ENCODE measurements at regions not wholly inside any gene's neighbourhood (a gene's known extent, or its start where the extent isn't known, plus 50 kb on each side); places are given as distances from the start of the nearest gene placed in this dataset.
A peak's percentile ranks its signal among the peaks of the same experiment; 100 is the strongest.

DNA sequence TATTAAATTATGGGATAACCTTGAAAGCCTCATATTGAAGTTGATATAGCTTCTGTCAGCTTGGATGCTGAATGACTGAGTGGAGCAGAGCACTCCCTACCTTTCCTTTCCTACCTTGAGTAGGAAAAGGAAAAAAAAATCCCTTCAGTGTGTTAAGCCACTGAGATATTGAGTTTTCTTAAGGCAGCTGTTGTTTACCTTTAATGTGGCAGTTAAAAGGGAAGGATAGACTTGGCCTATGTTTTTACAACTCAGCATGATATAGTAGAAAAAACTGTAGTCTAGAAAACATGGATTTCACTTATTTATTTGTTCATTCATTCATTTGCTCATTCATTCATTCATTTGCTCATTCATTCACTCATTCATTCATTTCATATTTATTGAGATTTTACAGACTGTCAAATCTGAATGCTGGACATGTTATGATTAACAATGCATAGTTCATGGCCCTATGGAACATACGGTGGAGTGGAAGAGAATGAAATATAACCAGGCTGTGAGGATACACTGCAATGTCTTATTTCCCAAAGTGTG lies 131.5 kb upstream of the MAN1A1 start:
- no peaks in the 10 kb centered on the region for H3K36me3 ChIP-seq (replicated peaks)
- in situ Hi-C loops (cut with HindIII; ENCODE audit: low pct_ligation_motif_present, low sequenced_read_pairs), result no loop called here

DNA sequence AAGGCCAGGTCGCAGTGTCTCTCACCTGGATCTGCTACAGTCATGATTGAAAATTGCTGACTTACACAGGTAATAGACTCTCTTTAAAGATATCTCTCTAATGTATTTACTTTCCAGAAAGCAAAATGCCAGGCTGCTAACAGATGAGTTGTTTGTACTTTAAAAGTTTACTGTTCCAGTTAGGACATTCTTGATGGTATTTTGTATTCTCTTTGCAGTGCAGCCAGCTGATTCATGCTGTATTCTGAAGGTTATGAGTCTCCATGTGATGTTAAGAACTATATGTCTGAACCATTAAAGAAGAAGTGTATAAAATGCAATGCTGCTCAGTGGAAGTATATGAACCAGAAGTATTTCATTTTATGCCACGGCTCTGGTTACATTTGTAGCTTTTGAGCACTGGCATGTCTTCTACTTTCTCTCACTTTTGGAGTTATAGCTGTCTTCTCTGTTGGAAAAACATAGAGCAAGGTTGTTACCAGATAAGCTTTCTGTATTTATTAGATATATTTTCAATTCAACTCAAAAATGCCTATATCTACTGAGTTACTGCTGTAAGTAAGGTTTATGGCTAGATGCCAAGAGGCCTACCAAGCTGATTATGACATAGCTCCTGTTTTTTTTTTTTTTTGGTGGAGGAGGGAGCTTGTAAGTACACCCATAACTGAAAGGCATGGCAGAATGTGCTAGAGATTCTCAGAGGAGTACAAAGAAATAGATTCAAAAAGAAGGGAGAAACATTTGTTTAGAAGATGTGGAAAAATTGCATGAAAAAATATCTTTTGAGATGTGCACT lies 130.5 kb upstream of the MAN1A1 start:
- Histone ChIP-seq H3K27ac (no peak overlapping the region), H3K36me3 (replicated peaks) (no peaks in the 10 kb centered on the region), H3K4me3 (ENCODE audit: low read depth, low read length) (no peak overlapping the region), H3K27me3 (replicated peaks) (no peaks in the 10 kb centered on the region)
- in situ Hi-C loops (cut with HindIII; ENCODE audit: low pct_ligation_motif_present, low sequenced_read_pairs), result no loop called here
- DNase-seq, result peak; percentile 9
- TF ChIP-seq, protein P1, sequence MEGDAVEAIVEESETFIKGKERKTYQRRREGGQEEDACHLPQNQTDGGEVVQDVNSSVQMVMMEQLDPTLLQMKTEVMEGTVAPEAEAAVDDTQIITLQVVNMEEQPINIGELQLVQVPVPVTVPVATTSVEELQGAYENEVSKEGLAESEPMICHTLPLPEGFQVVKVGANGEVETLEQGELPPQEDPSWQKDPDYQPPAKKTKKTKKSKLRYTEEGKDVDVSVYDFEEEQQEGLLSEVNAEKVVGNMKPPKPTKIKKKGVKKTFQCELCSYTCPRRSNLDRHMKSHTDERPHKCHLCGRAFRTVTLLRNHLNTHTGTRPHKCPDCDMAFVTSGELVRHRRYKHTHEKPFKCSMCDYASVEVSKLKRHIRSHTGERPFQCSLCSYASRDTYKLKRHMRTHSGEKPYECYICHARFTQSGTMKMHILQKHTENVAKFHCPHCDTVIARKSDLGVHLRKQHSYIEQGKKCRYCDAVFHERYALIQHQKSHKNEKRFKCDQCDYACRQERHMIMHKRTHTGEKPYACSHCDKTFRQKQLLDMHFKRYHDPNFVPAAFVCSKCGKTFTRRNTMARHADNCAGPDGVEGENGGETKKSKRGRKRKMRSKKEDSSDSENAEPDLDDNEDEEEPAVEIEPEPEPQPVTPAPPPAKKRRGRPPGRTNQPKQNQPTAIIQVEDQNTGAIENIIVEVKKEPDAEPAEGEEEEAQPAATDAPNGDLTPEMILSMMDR (IDR thresholded peaks at IDR 0.05; ENCODE audit: low read depth, low read length, missing control alignments), result no peak

More for the DNA sequence above, 131.5 kb upstream of the MAN1A1 start:
- H3K27me3 ChIP-seq (replicated peaks), result no peaks in the 10 kb centered on the region
- H3K27ac ChIP-seq, result no peak overlapping the region
- TF ChIP-seq, protein P1 (IDR thresholded peaks at IDR 0.05; ENCODE audit: low read depth, low read length, missing control alignments), result no peak
- no peak overlapping the region for H3K4me3 ChIP-seq (ENCODE audit: low read depth, low read length)
- DNase-seq, result no peak

DNA sequence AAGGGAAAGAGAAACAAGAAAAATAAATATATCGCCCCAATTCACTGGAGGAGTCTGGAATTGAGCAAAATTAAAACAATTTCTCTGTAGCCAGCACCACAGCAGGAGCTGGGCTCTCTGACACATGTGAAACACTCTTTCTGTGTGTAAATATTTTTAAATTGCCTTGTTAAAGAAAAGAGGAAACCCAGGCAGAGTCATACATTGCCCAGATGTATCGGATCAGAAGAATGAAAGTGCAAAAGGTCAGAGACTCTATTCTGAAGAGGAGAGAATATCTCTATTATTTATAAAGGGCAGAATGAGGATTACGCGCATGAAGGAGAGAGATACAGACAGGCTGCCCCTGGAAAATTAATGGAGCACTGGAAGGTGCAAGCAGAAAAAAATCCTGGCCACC lies 127.0 kb upstream of the MAN1A1 start:
- H3K4me3 ChIP-seq (ENCODE audit: low read depth, low read length), result no peak overlapping the region
- no peak overlapping the region for H3K27ac ChIP-seq
- in situ Hi-C loops (cut with HindIII; ENCODE audit: low pct_ligation_motif_present, low sequenced_read_pairs), result no loop called here
- DNase-seq, result no peak
- H3K36me3 ChIP-seq (replicated peaks), result no peaks in the 10 kb centered on the region
- H3K27me3 ChIP-seq (replicated peaks), result no peaks in the 10 kb centered on the region
- TF ChIP-seq, protein P1 (IDR thresholded peaks at IDR 0.05; ENCODE audit: low read depth, low read length, missing control alignments), result no peak

DNA sequence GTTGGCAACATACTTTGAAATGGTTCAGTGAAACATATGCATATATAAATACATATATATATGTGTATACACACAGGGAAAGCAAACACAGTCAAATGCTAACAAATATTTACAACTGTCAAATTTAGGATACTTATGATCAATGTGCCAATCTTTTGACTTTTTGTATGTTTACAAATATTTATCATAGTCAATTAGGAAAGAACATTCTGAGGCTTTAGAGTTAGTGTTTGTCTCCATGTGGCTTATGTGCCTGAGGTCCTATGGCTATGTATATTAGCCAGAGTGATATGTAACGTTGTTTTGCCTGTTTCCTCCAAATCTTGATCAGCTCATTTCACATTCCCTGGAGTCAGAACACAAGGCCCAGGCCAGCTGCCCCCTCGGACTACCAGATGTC lies 126.5 kb upstream of the MAN1A1 start:
- TF ChIP-seq, protein P1 (IDR thresholded peaks at IDR 0.05; ENCODE audit: low read depth, low read length, missing control alignments), result no peak
- in situ Hi-C loops (cut with HindIII; ENCODE audit: low pct_ligation_motif_present, low sequenced_read_pairs), result no loop called here
- H3K4me3 ChIP-seq (ENCODE audit: low read depth, low read length), result no peak overlapping the region
- H3K36me3 ChIP-seq (replicated peaks), result no peaks in the 10 kb centered on the region
- DNase-seq, result no peak
- no peaks in the 10 kb centered on the region for H3K27me3 ChIP-seq (replicated peaks)
- H3K27ac ChIP-seq, result no peak overlapping the region

DNA sequence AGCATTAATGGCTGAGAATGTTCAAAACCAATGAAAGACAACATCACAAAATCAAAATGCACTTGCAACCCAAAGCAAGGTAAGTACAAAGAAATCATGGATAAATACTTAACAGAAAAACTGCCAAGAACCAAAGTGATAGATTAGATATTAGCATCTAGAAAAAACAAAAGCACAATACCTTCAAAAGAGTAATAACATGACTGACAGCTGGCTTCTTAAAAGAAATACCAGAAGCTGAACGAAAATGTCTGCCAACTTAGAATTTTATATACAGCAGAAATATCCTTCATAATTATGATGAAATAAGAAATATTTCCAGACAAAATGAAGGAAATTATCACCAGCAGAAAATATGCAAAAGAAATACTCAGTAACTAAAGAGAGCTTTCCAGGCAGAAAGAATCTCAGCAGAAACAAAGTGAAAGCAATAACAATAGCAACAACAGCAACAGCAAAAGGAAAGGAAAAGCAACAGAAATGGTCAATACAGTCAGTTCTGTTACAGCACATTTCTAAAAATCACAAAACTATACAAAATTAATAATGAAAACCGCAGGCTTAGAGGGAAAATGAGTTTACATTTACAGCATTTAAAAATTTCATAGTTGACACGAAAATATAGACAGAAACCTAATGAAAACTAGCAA lies 121.5 kb upstream of the MAN1A1 start:
- Histone ChIP-seq H3K4me3 (ENCODE audit: low read depth, low read length) (no peak overlapping the region), H3K36me3 (replicated peaks) (no peaks in the 10 kb centered on the region), H3K27me3 (replicated peaks) (no peaks in the 10 kb centered on the region), H3K27ac (no peak overlapping the region)
- DNase-seq, result no peak
- in situ Hi-C loops (cut with HindIII; ENCODE audit: low pct_ligation_motif_present, low sequenced_read_pairs), result no loop called here
- TF ChIP-seq, protein P1 (IDR thresholded peaks at IDR 0.05; ENCODE audit: low read depth, low read length, missing control alignments), result no peak

All from brain microvascular endothelial cell (primary cell).